ENCODE measurements at regions not wholly inside any gene's neighbourhood (a gene's known extent, or its start where the extent isn't known, plus 50 kb on each side); places are given as distances from the start of the nearest gene placed in this dataset.
"Not testable (repeated sequence)": the region's sequence is repeated elsewhere in the genome, so short reads cannot be mapped to it uniquely, and the experiment has no call there.

- DNase-seq: no peak
Observed at GRCh38 chr2:144785253-144785652, 265.3 kb upstream of the ZEB2 start.

GRCh38 chr2:144780983-144781382 lies 261.1 kb upstream of the ZEB2 start:
- no peak for DNase-seq

- no peak for DNase-seq
Observed at GRCh38 chr2:144776766-144777165, 256.8 kb upstream of the ZEB2 start.

GRCh38 chr2:144774809-144775208 lies 254.9 kb upstream of the ZEB2 start:
- DNase-seq: no peak

GRCh38 chr2:144771348-144771747 lies 251.4 kb upstream of the ZEB2 start:
- DNase-seq: no peak

- DNase-seq: no peak
Observed at GRCh38 chr2:144770616-144771230, 250.8 kb upstream of the ZEB2 start.

- not testable (repeated sequence) for DNase-seq
Observed at GRCh38 chr2:144760939-144761338, 241.0 kb upstream of the ZEB2 start.

GRCh38 chr2:144759746-144760145 lies 239.8 kb upstream of the ZEB2 start:
- no peak for DNase-seq

- not testable (repeated sequence) for DNase-seq
Observed at GRCh38 chr2:144758196-144758595, 238.3 kb upstream of the ZEB2 start.

GRCh38 chr2:144753416-144753815 lies 233.5 kb upstream of the ZEB2 start:
- DNase-seq: no peak

GRCh38 chr2:144751142-144751905 lies 231.4 kb upstream of the ZEB2 start:
- DNase-seq: no peak

- no peak for DNase-seq
Observed at GRCh38 chr2:144749188-144749587, 229.3 kb upstream of the ZEB2 start.

- DNase-seq: no peak
Observed at GRCh38 chr2:144748443-144748842, 228.5 kb upstream of the ZEB2 start.

- no peak for DNase-seq
Observed at GRCh38 chr2:144747571-144747970, 227.7 kb upstream of the ZEB2 start.

GRCh38 chr2:144745424-144745823 lies 225.5 kb upstream of the ZEB2 start:
- DNase-seq: no peak

- DNase-seq: no peak
Observed at GRCh38 chr2:144738749-144739148, 218.8 kb upstream of the ZEB2 start.

- DNase-seq: no peak
Observed at GRCh38 chr2:144730711-144731110, 210.8 kb upstream of the ZEB2 start.

GRCh38 chr2:144724460-144724859 lies 204.5 kb upstream of the ZEB2 start:
- DNase-seq: not testable (repeated sequence)

GRCh38 chr2:144718376-144718775 lies 198.5 kb upstream of the ZEB2 start:
- no peak for DNase-seq

- no peak for DNase-seq
Observed at GRCh38 chr2:144715992-144716391, 196.1 kb upstream of the ZEB2 start.

- no peak for DNase-seq
Observed at GRCh38 chr2:144713410-144713809, 193.5 kb upstream of the ZEB2 start.

GRCh38 chr2:144712550-144712940 lies 192.6 kb upstream of the ZEB2 start:
- DNase-seq: no peak

GRCh38 chr2:144711630-144712549 lies 192.0 kb upstream of the ZEB2 start:
- no peak for DNase-seq

- DNase-seq: no peak
Observed at GRCh38 chr2:144711084-144711483, 191.2 kb upstream of the ZEB2 start.

Data from NCI-H146 (cell line).